Bronchial epithelial cell (primary cell): ENCODE measurements at regions not wholly inside any gene's neighbourhood (a gene's known extent, or its start where the extent isn't known, plus 50 kb on each side); places are given as distances from the start of the nearest gene placed in this dataset.

ENCODE experiments used
- DNase-seq: peaks from one replicate; pipeline ENCODE4 v3.0.0-alpha.2; 2010; ENCODE audit warnings: low read depth
- FAIRE-seq: peaks from 2 replicates; lab custom pipeline; 2011; peaks lifted over from hg19 to GRCh38; lab: Jason Lieb, UNC
- H3K27me3 ChIP-seq: 2 replicates; pipeline ENCODE4 v1.5.1; 2011; ENCODE audit warnings: low read length; ENCODE audit not compliant: control insufficient read depth, insufficient read depth
- H3K36me3 ChIP-seq: 2 replicates; pipeline ENCODE4 v1.5.1; 2011; ENCODE audit warnings: low read length; ENCODE audit not compliant: control insufficient read depth, insufficient read depth
- H3K4me3 ChIP-seq: 2 replicates; pipeline ENCODE4 v1.5.1; 2011; ENCODE audit warnings: mild to moderate bottlenecking, low read depth, low read length, control low read depth
- CTCF ChIP-seq: IDR thresholded peaks from 2 replicates; pipeline ENCODE4 v1.5.1; 2011; ENCODE audit warnings: mild to moderate bottlenecking, moderate library complexity, low read length, control low read depth, inconsistent platforms; ENCODE audit not compliant: insufficient read depth, severe bottlenecking

GRCh38 chr15:68512052-68512451, 66.7 kb upstream of the CORO2B start:
- H3K36me3 ChIP-seq, result no peaks in the 10 kb centered on the region
- H3K4me3 ChIP-seq, result no peak overlapping the region
- TF ChIP-seq CTCF, result no peak
- H3K27me3 ChIP-seq, result peaks cover 5% of the 10 kb centered on the region
- FAIRE-seq (no peak), DNase-seq (no peak)

- no peak for DNase-seq
- no peak for FAIRE-seq
- no peak overlapping the region for H3K4me3 ChIP-seq
- no peak for TF ChIP-seq CTCF
- peaks cover 3% of the 10 kb centered on the region for H3K27me3 ChIP-seq
- H3K36me3 ChIP-seq, result no peaks in the 10 kb centered on the region
Measured at GRCh38 chr15:68512598-68512997, 66.2 kb upstream of the CORO2B start.

GRCh38 chr15:68515371-68516095, 63.3 kb upstream of the CORO2B start:
- DNase-seq (no peak), FAIRE-seq (no peak)
- peaks cover 3% of the 10 kb centered on the region for H3K27me3 ChIP-seq
- no peaks in the 10 kb centered on the region for H3K36me3 ChIP-seq
- TF ChIP-seq CTCF, result no peak
- H3K4me3 ChIP-seq, result no peak overlapping the region

GRCh38 chr15:68517285-68517761, 61.5 kb upstream of the CORO2B start:
- Histone ChIP-seq H3K36me3 (no peaks in the 10 kb centered on the region), H3K27me3 (no peaks in the 10 kb centered on the region), H3K4me3 (no peak overlapping the region)
- DNase-seq, result no peak
- FAIRE-seq, result no peak
- TF ChIP-seq CTCF, result no peak

- no peak for FAIRE-seq
- Histone ChIP-seq H3K27me3 (no peaks in the 10 kb centered on the region), H3K4me3 (no peak overlapping the region), H3K36me3 (no peaks in the 10 kb centered on the region)
- DNase-seq, result no peak
- no peak for TF ChIP-seq CTCF
Measured at GRCh38 chr15:68518046-68518445, 60.7 kb upstream of the CORO2B start.

- DNase-seq (peak; percentile 44), FAIRE-seq (no peak)
- TF ChIP-seq CTCF, result no peak
- H3K27me3 ChIP-seq, result no peaks in the 10 kb centered on the region
- H3K4me3 ChIP-seq, result no peak overlapping the region
- H3K36me3 ChIP-seq, result no peaks in the 10 kb centered on the region
Measured at GRCh38 chr15:68518785-68519430, 59.9 kb upstream of the CORO2B start.
